ENCODE measurements at regions not wholly inside any gene's neighbourhood (a gene's known extent, or its start where the extent isn't known, plus 50 kb on each side); places are given as distances from the start of the nearest gene placed in this dataset.

GRCh38 chr11:69394869-69395246 lies 86.6 kb upstream of the LINC01488 start:
- DNase-seq: no peak

DNA sequence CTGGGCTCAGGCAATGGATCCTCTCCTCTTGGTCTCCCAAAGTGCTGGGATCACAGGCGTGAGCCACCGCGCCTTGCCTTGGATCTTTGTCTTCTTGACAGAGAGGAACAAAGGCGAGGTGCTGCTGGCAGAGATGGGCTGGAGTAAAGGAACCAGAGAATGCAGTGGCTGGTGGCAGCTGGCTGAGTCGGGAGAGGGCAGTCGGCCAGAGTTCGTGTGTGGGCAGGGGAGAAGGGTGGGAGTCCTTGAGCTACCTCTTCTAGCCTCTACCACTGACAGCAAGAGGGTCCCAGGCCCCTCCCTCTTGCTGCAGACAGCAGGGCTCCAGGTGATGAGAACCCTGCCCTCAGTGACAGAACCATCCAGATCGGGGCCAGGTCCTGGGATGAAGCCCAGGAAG lies 86.2 kb upstream of the LINC01488 start:
- no peak for DNase-seq

GRCh38 chr11:69396051-69396947 lies 85.2 kb upstream of the LINC01488 start:
- DNase-seq: no peak

DNA sequence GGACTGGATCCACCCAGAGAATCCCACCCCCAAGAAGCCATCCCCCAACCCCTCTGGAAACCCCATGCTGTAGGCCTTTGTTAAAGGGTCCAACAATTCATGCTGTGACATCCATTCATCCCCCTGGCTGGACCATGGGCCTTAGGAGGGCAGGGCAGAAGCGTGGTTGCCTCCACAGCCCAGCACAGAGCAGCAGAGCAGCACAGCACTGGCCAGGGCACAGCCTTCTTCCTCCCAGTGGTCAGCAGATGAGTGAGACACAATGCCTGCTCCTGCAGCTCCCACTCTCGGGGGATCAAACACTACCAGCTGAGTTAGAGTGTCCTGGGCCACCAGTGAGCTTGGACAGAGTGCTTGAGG lies 84.5 kb upstream of the LINC01488 start:
- no peak for DNase-seq

DNA sequence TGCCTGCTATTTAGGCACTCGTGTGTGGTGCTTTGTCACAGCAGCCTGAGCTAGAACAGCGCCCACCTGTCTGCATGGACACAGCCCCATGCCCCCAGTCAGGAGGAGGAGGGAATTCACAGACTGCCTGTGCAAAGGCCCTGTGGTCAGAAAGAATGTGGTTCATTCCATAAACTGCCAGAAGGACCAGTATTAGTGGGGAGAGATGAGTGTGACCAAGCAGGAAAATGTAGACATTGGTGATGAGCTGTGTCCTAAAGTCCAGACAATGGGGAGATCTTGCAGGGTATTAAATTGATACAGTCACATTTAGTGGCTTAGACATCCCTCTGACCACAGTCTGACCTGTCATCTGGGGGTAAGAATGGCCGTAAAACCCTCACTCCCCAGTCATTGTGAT lies 83.7 kb upstream of the LINC01488 start:
- DNase-seq: no peak

- peak in 1 of 2 experiments; percentile 22 for DNase-seq
These were observed 82.7 kb upstream of the LINC01488 start for GRCh38 chr11:69398529-69399492.

- DNase-seq: no peak
These were observed 81.3 kb upstream of the LINC01488 start for GRCh38 chr11:69400140-69400539.

DNA sequence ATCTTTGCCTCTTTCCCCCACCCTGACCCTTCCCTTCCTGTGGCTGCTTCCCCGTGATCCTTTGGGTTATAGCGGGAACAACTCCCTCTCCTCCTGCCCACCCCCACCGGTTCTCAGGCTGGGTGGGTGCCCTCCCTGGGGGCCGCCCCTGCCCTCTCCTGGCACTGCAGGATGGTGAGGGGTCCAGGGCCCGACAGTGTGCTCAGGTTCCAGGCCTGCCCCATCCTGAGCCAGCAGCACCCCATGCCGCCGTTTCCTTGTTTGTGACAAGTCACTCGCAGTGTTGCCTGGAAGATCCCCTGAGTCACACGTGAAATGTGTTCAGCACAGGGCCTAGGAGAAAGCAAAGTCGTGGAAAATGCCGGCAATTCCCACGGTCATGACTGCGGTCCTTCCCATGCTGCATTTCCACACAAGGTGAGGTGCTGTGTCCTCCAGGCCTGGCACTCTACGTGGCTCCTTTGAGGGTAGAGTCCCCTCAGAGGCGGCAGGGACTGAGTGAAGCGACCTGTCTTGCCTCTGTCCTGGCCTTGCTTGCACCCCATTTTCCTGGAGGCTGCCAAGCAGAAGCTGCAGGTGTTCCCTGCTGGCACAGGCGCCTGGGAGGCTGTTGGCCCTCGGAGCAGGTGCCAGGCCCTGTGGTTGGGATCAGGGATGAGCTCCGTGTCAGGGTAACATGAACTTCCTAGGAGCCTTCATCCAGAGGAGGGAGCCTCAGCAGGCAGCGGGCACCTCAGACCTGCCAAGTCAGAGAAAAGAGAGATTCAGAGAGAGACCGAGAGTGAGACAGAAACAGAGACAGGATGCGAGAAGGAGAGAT lies 80.5 kb upstream of the LINC01488 start:
- DNase-seq: no peak

GRCh38 chr11:69401715-69402114 lies 79.7 kb upstream of the LINC01488 start:
- no peak for DNase-seq

DNA sequence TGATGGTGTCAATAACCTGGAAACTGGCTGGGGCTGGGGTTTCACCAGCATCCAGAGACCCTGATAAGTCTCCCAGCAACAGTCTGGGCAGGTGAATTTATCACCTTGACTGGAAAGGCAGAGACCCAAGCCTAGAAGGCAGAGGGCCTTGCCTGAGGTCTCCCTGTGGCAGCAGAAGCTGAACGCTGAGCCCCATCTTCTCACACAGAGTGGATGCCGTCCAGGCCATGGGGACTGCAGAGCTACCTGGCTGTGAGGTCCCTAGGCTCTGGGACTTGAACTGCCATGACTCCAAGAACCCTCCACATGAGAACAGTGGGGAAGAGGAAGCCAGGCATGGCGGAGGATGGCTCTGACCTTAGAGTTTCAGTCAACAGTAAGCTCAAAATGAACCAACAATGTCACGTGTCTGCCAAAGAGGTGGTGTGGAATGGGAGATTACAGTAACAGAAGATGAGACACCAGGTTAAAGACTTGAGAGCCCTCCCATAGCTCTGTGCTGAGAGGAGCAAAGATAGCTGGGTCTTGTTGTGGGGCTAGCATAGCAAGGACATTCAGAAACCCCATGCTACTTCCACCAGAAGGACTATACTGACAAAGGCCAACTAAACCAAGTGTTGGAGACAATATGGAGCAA lies 79.1 kb upstream of the LINC01488 start:
- no peak for DNase-seq

DNA sequence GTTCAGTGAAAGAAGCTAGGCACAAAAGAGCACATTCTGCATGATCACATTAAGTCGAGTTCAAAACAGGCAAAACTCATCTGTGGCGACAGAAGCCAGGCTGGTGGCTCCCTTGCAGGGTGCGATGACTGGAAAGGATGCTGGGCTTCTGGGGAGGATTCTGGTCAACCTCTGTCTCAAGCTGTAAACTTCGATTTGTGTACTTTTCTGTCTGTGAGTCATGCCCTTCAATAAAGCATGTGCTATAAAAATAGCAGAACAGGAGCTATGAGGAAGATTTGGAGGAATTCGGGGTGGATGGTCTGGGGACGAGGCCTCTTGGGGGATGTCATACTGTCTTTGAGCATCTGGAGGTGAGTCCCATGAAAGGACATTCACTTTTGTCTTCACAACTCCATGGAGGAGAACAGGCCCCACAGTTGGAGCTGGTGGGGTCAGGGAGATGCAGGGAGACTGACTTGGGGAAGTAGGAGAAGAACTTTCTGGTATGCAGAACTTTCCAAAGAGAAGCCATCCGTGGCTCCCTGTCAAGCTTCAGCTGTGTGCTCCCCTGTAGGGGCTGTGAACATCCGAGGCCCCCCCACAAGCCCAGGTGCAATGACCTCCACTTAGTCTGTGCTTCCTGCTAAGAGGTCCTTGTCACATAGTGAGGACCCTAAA lies 77.8 kb upstream of the LINC01488 start:
- no peak for DNase-seq

DNA sequence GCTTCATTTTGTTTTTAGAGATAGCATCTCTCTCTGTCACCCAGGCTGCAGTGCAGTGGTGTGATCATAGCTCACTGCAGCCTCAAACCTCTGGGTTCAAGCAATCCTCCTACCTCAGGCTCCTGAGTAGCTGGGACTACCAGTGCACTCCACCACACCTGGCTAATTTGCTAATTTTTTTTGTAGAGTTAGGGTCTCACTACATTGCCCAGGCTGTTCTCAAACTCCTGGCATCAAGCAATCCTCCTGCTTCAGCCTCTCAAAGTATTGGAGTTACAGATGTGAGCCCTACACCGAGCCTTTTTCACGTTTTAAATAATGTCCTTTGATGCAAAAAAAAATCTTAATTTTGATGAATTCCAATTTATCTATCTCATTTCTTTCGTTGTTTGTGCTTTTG lies 75.4 kb upstream of the LINC01488 start:
- no peak for DNase-seq

DNA sequence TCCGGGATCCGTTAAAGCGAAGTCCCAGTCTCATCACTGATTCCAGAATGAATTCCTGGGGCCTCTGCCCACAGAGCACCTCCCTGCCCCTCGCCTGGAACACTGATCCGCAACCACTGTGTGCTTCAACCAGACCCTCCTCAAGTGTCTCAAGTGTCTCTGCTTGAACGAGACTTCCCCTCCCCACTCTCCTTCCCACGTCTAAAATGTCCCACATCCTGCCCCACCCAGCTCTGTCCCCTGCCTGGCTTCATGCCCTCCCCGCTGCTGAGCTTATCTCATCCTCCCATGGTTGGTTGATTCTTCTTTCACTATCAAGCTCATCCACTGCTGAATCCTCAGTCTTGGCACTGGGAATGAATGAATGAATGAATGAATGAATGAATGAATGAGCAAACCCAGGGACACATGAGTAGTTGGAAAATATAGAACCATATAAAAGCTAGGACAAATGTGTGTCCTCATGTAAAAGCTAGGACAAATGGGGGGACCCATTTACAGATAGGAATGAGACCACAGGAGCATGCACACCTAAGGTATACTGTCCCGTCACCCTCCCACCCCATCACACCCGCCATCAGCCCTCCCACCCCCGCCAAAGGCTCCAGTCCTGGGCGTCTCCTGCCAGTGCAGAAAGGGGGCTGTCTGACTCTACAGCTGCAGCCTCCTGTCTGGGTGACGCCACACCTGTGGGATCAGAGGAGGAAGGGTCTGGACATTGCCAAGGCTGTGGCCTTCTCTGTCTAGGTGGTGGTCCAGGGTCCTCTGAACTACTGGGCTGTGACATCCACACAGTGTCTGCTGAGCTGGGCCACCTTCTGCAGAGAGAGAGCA lies 71.4 kb upstream of the LINC01488 start:
- DNase-seq: no peak

DNA sequence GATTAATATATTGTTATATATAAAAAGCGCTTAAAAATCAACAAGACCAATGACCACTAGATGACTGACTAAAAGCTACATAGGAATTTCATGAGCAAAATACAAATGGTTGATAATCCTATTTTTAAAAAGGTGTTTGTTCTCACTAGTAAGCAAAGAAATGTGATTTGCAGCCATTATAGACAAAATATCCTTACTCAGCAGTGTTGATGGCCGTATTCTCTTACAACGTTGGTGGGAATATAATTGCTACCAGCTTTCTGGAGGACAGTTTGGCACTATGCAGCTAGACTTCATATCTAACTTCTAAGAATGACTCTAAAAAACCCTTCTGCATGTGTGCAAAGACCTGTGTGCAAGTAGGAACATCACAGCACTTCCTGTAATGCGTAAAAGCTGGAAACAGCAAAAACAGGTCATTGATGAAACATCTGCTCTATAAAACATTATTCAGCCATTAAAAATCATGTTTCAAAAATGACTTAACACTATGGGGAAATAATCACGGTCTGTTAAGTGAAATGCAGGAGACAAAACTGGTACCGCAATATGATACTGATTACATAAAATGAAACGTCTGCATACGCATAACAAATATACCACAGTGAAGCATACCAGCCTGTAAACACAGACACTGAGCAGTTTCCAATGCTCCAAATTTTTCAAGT lies 70.1 kb upstream of the LINC01488 start:
- peak in 1 of 2 experiments; percentile 17 for DNase-seq

GRCh38 chr11:69413015-69413801 lies 68.3 kb upstream of the LINC01488 start:
- DNase-seq: no peak

GRCh38 chr11:69413993-69414392 lies 67.5 kb upstream of the LINC01488 start:
- no peak for DNase-seq

GRCh38 chr11:69414773-69415187 lies 66.7 kb upstream of the LINC01488 start:
- DNase-seq: no peak

- DNase-seq: no peak
These were observed 65.9 kb upstream of the LINC01488 start for GRCh38 chr11:69415411-69416142.

DNA sequence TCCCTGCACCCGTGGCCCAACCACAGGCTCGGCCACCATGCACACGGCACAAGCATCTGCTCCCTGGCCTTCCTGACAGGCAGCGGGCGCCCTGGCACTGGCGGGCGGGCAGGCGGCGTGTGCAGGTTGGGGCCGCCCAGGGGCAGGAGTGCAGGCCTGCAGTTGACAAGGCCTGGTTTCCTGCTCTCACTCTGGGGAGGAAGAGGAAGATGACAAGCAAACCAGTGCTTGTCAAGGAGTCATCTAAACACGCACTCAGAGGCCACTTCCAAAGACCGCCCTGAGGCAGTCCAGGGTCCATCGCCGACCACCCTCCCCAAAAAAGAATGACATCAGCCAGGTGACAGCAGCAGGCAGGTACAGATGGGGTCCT lies 65.3 kb upstream of the LINC01488 start:
- DNase-seq: no peak
